ENCODE measurements at regions not wholly inside any gene's neighbourhood (a gene's known extent, or its start where the extent isn't known, plus 50 kb on each side); places are given as distances from the start of the nearest gene placed in this dataset.

GRCh38 chr3:17802950-17803349, 60.5 kb upstream of the TBC1D5 start:
- DNase-seq (ENCODE audit: low read depth in 2 of 2), result no peak

DNA sequence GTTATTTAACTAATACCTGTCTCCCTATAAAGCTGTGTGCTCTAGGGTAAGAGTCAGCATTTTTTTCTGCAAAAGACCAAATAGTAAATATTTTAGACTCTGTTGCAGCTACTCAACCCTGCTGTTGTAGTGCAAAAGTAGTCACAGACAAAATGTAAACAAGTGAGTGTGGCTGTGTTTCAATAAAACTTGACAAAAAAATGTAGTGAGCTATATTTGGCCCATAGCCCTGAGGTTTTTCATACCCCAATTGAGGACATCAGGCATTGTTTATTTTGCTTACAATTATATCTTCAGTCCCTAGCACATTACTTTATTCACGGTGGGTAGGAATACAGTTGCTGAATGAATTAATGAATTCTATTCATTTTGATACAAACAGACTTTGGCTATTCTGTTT, 58.7 kb upstream of the TBC1D5 start:
- DNase-seq (ENCODE audit: low read depth in 2 of 2), result no peak

DNA sequence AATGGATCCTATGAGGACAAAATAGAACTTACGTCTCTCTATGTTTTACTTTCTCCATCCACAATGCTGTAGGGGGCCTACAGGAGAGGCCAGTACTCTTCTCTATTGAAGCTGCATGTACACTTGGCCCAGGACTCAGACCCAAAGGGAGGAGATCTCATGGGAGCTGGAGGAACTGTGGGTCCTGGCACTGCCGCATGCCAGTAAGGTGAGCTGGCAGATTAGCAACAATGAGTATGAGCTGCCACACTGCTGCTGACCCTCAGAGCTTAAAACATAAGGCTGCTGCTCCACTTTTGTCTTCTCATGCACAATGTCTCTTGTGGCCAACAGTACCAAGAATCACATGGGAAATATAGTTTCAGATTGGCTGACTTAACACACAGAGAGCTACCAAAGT, 57.8 kb upstream of the TBC1D5 start:
- no peak for DNase-seq (ENCODE audit: low read depth in 2 of 2)

DNA sequence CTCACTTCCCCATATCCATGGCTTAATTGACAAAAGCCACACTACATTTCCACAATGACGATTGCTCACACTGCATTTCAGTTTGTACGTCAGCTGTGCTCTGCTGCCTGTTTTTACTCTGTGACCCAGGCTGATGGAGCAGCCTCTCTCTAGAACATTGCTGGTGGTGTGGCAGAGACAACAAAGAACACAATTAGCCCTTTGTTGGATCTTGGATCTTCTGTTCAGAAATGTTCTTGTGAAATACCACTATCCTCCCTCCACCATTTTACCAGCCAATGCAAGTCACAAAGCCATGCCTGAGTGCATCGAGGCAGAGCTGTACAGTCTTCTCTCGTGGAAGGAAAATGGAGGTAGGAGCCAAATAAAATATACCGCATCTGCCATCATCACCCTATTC, 56.9 kb upstream of the TBC1D5 start:
- no peak for DNase-seq (ENCODE audit: low read depth in 2 of 2)

GRCh38 chr3:17798000-17798399, 55.6 kb upstream of the TBC1D5 start:
- no peak for DNase-seq (ENCODE audit: low read depth in 2 of 2)

GRCh38 chr3:17795711-17796110, 53.3 kb upstream of the TBC1D5 start:
- no peak for DNase-seq (ENCODE audit: low read depth in 2 of 2)

GRCh38 chr3:17795280-17795679, 52.8 kb upstream of the TBC1D5 start:
- DNase-seq (ENCODE audit: low read depth in 2 of 2), result no peak

DNA sequence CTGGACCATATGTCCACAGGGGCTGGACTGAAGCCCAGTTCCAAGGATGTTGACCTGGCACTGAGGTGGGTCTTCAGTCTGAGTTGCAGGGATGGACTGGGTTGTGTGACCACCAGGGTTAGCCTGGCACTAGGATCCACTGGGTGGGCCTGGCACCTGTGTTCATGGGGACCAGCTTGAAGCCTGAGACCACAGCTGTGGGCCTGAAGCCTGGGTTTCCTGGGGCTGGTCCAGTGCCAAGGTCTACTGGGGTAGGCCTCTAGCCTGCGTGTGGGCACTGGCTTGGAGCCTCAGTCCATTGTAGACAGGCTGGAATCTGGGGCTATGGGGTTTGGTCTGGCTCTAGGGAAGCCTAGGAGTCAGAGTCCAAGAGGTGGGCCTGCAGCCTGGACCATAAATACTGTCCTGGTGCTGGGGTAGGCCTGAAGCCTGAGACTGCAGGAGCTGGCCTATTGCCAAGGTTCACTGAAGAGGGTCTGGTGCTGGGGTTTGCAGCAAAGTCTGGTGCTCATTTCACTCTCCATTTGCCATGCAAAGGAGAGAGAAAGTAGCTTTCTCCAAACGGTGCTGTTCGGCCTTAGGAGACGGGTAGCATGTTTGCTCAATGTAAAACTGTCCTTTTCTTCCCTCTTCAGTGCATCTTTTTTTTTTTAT, 51.2 kb upstream of the TBC1D5 start:
- no peak for DNase-seq (ENCODE audit: low read depth in 2 of 2)

All from fibroblast of skin of left quadriceps (primary cell).